HG03558 (cell line): ENCODE measurements at regions not wholly inside any gene's neighbourhood (a gene's known extent, or its start where the extent isn't known, plus 50 kb on each side); places are given as distances from the start of the nearest gene placed in this dataset.
"Not testable (repeated sequence)": the region's sequence is repeated elsewhere in the genome, so short reads cannot be mapped to it uniquely, and the experiment has no call there.

Source experiments
- ATAC-seq: cut with Tn5 transposase; IDR thresholded peaks from one replicate; pipeline ENCODE4 v1.9.1; 2021; ENCODE audit warnings: moderate number of reproducible peaks; ENCODE audit not compliant: unreplicated experiment; ENCODE audit errors: extremely low read depth

- ATAC-seq, result no peak
These were observed 49.9 kb upstream of the GAS1 start for GRCh38 chr9:86997156-86997555.

- no peak for ATAC-seq
These were observed 50.6 kb upstream of the GAS1 start for GRCh38 chr9:86997951-86998350.

DNA sequence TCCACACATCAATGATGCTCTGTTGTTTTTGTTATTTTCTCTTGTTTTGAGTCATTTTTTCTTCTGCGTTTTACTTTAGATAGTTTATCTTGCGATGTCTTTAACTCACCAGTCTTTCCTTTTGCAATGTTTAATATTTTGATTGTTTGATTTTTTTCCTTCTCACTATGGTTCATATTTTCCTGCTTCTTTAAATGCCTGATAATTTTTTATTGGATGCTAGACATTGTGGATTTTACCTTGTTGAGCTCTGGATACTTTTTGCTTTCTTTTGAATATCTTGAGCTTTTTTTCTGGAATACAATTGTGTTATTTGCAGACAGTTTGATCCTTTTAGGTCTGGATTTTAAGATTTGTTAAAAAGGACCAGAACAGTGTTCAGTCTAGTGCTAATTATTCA is 55.2 kb upstream of the GAS1 start:
- ATAC-seq, result no peak

DNA sequence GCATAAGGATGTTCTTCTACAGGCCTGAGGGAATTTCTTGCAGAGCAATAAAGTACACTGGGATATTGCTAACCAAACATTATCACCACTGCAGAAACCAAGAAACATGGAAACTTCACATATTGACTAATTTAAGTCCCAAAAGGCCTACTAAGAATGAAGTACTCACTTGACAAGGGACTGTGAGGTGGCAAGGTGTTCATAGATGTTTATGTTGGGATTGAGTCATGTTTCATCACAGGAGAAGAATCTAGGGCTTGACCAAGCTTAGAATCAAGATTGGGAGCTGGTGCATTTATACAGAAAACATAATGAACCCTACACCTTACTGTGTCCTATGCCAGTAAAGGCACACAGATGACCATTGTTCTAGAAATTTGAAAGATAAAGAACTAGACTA is 56.7 kb upstream of the GAS1 start:
- no peak for ATAC-seq

DNA sequence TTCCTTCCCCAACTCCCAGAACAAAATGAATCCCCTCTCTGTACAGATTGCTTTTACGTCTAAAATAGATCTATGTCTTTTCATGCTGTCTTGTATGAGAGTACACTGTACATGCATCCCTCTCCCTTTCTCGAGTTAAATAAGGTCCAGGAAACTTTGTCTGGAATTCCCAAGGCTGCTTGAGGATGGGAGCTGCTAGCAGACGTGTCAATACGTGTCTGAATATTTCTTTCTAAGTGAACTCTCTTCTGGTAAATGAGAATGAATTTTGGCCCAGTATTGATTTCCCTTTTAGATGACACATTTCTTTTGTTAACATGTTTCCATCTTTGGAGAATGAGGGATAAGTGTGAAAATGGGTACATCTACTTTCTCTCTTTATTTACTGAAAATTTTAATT is 59.6 kb upstream of the GAS1 start:
- no peak for ATAC-seq

DNA sequence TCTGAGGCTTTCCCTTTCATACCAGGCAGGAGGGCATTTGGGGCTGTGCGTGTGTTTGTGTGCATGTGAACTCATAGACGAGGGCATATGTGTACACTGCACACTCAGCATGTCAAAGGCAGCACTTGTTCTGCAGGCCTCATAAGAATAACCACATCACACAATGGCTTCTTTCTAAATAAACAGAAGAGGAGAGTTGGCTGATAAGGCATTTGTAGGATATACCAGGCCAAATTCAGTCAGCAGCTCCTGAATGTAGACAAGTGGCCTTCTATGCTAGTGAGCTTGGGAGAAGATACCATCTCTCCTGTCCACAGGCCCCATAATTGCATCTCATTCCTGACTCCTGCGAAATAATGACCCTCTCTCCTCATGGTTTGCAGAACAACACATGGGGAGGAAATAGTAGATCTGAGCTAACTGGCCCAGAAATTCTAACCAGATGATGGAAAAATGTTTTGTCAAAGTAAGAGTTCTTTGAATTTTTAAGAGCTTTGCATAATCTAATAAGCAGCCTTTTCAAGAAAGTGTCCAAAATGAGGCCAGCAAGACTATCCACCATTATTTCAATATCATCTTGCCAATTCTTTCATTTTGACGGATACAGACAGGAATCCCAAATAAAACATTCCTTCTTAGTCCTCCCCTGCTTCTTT is 60.5 kb upstream of the GAS1 start:
- no peak for ATAC-seq

DNA sequence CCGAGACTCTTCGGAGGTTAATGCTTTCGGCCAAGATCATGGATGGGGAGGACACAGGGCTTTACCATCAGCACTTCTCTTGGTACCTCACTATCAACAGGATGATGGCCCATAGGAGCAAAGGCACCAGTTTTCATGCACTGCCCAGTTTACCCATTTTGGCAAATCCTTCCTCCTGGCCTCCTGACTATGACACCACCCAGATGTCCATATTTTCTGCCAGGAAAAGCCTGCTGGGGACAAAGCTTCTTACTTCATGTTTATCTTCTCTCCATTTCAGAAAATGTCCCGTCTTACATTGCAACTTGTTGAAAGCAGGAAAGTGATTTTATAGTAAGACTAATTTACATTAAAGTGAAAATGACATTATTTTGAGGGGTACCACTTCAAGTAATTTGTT is 61.4 kb upstream of the GAS1 start:
- no peak for ATAC-seq

DNA sequence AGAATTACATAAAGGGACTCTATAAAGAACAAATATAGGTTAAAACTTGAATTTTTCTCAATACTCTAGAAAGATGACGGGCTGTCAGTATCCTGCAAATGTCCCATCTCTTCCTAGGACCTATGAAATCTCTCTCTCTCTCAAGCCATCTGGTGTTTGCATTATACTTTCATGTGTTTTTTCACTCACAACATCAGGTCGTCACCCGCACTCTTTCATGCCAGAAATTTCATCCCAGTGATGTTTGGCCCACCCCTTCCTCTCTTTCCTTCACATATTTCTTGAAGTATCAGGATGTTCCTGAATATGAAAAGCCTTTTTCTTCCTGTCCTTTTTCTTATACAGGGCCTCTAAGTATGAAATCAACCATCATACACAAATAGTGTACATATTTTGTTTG is 63.3 kb upstream of the GAS1 start:
- no peak for ATAC-seq

- ATAC-seq, result no peak
These were observed 64.2 kb upstream of the GAS1 start for GRCh38 chr9:87011551-87011950.

DNA sequence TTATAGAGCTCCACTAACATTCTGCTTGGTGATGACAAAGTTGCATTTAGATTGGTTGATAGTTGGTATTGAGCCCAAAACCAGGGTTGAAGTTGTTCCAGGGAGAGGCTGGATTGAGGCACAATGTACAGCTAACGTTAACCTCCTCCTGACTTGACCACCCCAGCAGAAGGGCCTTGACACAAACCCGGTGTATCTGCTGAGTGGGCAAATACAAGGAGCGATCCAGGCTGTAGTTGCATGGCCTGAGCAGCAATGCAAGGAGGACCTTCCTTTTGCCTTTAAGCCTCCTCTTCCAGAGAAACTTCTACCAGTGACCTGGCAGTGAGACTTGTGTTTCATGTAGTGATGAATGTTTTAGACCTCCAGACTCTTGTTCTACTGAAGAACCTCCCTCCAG is 66.2 kb upstream of the GAS1 start:
- ATAC-seq, result no peak

GRCh38 chr9:87014436-87014835 is 67.1 kb upstream of the GAS1 start:
- no peak for ATAC-seq

GRCh38 chr9:87016681-87017080 is 69.4 kb upstream of the GAS1 start:
- ATAC-seq, result no peak

- ATAC-seq, result no peak
These were observed 73.1 kb upstream of the GAS1 start for GRCh38 chr9:87020169-87020950.

DNA sequence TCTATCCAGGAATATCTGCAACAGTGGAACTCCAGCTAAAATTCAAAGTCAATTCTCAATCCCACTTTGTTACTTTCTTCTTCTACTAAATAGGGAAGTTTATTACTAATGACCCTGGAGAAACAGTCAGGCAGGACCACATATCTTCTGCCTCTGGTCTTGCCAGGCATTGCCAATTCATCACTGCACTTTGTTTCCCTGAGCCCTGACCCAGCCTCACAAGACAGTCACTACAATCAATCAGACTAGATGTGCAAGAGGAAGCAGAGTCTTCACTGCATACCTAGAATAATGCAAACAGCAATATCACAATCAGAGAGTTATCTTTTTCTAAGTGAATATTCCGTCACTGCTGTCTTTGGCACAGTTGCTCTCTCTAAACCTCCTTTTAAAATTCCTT is 74.9 kb upstream of the GAS1 start:
- no peak for ATAC-seq

GRCh38 chr9:87026204-87026603 is 78.9 kb upstream of the GAS1 start:
- no peak for ATAC-seq

DNA sequence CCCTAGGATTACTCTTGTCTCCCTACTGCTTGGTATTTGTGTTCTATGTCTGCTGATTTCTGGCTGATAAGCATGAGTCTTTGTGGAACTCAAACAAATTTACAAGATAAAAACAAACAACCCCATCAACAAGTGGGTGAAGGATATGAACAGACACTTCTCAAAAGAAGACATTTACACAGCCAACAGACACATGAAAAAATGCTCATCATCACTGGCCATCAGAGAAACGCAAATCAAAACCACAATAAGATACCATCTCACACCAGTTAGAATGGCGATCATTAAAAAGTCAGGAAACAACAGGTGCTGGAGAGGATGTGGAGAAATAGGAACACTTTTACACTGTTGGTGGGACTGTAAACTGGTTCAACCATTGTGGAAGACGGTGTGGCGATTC is 81.5 kb upstream of the GAS1 start:
- not testable (repeated sequence) for ATAC-seq

DNA sequence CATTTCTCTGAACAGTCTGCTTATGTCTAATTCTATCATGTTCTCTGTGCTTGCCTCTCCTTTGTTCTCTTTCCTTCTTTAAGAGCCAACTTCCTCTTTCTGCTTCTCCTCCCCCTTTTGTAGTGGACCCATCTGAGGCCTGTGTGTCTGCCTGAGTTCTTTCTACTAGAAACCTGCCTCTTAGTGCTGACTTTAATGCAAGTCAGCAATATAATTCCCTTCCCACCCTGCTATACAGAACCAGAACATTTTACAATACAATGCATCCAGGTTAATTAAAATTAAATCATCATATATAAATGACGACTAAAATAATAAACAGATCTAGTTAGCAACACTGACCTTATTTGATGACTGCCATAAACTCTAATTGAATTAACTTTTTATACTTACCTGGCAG is 82.6 kb upstream of the GAS1 start:
- no peak for ATAC-seq

GRCh38 chr9:87034841-87035240 is 87.5 kb upstream of the GAS1 start:
- no peak for ATAC-seq

DNA sequence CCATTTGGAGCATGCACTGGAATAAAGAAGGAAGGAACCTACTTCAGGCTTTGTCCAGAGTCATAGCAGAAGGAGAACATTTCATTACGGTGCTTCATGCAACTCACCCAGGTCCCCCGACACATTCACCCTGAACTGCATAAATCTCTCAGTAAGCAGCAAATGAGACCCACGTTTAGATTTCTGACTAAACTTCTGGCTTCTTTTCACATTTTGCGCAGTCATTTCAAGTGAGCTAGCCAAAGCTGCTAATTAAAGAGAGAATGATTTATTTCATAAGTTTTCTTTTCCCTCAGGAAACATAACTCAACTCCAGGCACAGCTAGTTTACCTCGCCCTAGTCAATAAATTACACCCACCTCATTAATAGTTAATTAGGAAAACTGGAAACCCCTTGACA is 88.6 kb upstream of the GAS1 start:
- no peak for ATAC-seq

- no peak for ATAC-seq
These were observed 89.2 kb upstream of the GAS1 start for GRCh38 chr9:87036506-87036905.

- no peak for ATAC-seq
These were observed 92.6 kb upstream of the GAS1 start for GRCh38 chr9:87039809-87040392.
